ENCODE measurements at regions not wholly inside any gene's neighbourhood (a gene's known extent, or its start where the extent isn't known, plus 50 kb on each side); places are given as distances from the start of the nearest gene placed in this dataset.

DNA sequence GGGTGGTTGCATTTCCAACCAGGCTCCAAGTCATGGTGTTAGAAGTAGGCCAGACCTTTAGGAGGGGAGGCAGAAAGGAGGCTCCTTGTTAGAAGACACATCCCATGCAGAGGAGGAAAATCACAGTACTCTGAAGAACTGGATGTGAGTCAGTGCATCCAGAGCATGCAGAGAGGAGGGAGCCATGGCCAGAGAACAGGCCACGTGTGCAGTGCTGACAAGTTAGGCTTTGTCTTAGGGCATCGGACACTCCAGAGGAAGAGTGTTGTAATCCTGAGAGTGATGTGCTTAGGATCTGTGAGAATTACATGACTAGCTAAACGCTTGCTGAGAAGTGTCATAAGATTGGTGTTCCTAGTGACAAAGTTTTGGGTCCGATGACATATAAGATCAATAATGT is 456.5 kb upstream of the THRB start:
- Histone ChIP-seq H3K27ac (ENCODE audit: low read depth, low read length, poor library complexity, severe bottlenecking) (no peak overlapping the region), H3K9me3 (ENCODE audit: low read length) (no peaks in the 10 kb centered on the region), H3K36me3 (ENCODE audit: insufficient read depth, low read length) (no peaks in the 10 kb centered on the region), H2AFZ (ENCODE audit: low read length) (no peak overlapping the region), H3K4me2 (ENCODE audit: low read length) (no peak overlapping the region), H4K20me1 (ENCODE audit: insufficient read depth, low read length) (no peaks in the 10 kb centered on the region), H3K4me1 (ENCODE audit: insufficient read depth, low read length, poor library complexity, severe bottlenecking) (no peaks in the 10 kb centered on the region), H3K4me3 (ENCODE audit: low read depth, low read length, poor library complexity, severe bottlenecking) (no peak overlapping the region), H3K9me2 (ENCODE audit: insufficient read depth, low read length) (no peaks in the 10 kb centered on the region), H3K79me2 (ENCODE audit: insufficient read depth, low read depth, low read length) (no peaks in the 10 kb centered on the region)
- POLR2A ChIA-PET: interaction anchor here (0.6 to 1.2 kb wide), 2 partner anchors 25 to 208 kb away, joined by 3 to 4 read pairs; no protein-coding TSS in a partner anchor
- intact Hi-C loops (cut with micrococcal nuclease; ENCODE audit: unreplicated experiment): no loop called here
- DNase-seq (ENCODE audit: low spot score): no peak
- BruUV-seq (replicated peaks): no TSS peak
- TF ChIP-seq, protein P1, sequence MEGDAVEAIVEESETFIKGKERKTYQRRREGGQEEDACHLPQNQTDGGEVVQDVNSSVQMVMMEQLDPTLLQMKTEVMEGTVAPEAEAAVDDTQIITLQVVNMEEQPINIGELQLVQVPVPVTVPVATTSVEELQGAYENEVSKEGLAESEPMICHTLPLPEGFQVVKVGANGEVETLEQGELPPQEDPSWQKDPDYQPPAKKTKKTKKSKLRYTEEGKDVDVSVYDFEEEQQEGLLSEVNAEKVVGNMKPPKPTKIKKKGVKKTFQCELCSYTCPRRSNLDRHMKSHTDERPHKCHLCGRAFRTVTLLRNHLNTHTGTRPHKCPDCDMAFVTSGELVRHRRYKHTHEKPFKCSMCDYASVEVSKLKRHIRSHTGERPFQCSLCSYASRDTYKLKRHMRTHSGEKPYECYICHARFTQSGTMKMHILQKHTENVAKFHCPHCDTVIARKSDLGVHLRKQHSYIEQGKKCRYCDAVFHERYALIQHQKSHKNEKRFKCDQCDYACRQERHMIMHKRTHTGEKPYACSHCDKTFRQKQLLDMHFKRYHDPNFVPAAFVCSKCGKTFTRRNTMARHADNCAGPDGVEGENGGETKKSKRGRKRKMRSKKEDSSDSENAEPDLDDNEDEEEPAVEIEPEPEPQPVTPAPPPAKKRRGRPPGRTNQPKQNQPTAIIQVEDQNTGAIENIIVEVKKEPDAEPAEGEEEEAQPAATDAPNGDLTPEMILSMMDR (conservative IDR thresholded peaks at IDR 0.05; ENCODE audit: low read length): no peak
- TF ChIP-seq EZH2phosphoT487 (IDR thresholded peaks at IDR 0.05; ENCODE audit: borderline replicate concordance, low read depth, low read length): no peak
- CTCF ChIA-PET (ENCODE audit: unreplicated experiment): no interaction called here

DNA sequence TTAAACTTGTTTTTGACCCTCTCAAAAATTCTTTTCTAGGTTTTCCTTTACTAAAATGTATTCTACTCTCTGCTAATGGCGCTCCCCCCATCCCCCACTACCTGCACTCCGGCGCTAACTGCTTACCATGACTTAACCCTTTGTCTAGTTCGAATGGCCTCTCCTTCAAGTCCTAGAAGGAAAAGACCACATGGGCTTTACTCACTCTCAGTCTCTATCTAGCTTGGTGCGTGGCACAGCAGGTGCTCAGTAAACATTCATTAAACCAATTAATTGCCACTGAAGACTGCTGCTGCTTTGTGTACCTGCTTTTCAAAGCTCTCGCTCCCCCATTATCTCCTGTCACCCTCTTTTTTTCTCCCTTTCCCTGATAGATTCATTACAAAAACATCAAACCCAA is 457.7 kb upstream of the THRB start:
- no peak for DNase-seq (ENCODE audit: low spot score)
- H3K4me1 ChIP-seq (ENCODE audit: insufficient read depth, low read length, poor library complexity, severe bottlenecking): no peaks in the 10 kb centered on the region
- H3K9me3 ChIP-seq (ENCODE audit: low read length): no peaks in the 10 kb centered on the region
- BruUV-seq (replicated peaks): no TSS peak
- TF ChIP-seq EZH2phosphoT487 (IDR thresholded peaks at IDR 0.05; ENCODE audit: borderline replicate concordance, low read depth, low read length): no peak
- TF ChIP-seq, protein P1 (conservative IDR thresholded peaks at IDR 0.05; ENCODE audit: low read length): no peak
- POLR2A ChIA-PET: interaction anchor here (0.6 to 1.1 kb wide), 2 partner anchors 65 to 74 kb away, joined by 3 read pairs; no protein-coding TSS in a partner anchor
- H3K4me2 ChIP-seq (ENCODE audit: low read length): no peak overlapping the region
- H3K9me2 ChIP-seq (ENCODE audit: insufficient read depth, low read length): no peaks in the 10 kb centered on the region
- no peak overlapping the region for H2AFZ ChIP-seq (ENCODE audit: low read length)
- H3K79me2 ChIP-seq (ENCODE audit: insufficient read depth, low read depth, low read length): no peaks in the 10 kb centered on the region
- no peaks in the 10 kb centered on the region for H4K20me1 ChIP-seq (ENCODE audit: insufficient read depth, low read length)
- CTCF ChIA-PET (ENCODE audit: unreplicated experiment): no interaction called here
- no peaks in the 10 kb centered on the region for H3K36me3 ChIP-seq (ENCODE audit: insufficient read depth, low read length)
- no peak overlapping the region for H3K4me3 ChIP-seq (ENCODE audit: low read depth, low read length, poor library complexity, severe bottlenecking)
- intact Hi-C loops (cut with micrococcal nuclease; ENCODE audit: unreplicated experiment): no loop called here
- H3K27ac ChIP-seq (ENCODE audit: low read depth, low read length, poor library complexity, severe bottlenecking): no peak overlapping the region

- Histone ChIP-seq H3K4me2 (ENCODE audit: low read length) (no peak overlapping the region), H3K27ac (ENCODE audit: low read depth, low read length, poor library complexity, severe bottlenecking) (no peak overlapping the region), H4K20me1 (ENCODE audit: insufficient read depth, low read length) (no peaks in the 10 kb centered on the region), H2AFZ (ENCODE audit: low read length) (no peak overlapping the region), H3K9me2 (ENCODE audit: insufficient read depth, low read length) (no peaks in the 10 kb centered on the region), H3K36me3 (ENCODE audit: insufficient read depth, low read length) (no peaks in the 10 kb centered on the region), H3K9me3 (ENCODE audit: low read length) (no peaks in the 10 kb centered on the region), H3K4me1 (ENCODE audit: insufficient read depth, low read length, poor library complexity, severe bottlenecking) (no peaks in the 10 kb centered on the region), H3K79me2 (ENCODE audit: insufficient read depth, low read depth, low read length) (no peaks in the 10 kb centered on the region), H3K4me3 (ENCODE audit: low read depth, low read length, poor library complexity, severe bottlenecking) (no peak overlapping the region)
- CTCF ChIA-PET (ENCODE audit: unreplicated experiment): no interaction called here
- intact Hi-C loops (cut with micrococcal nuclease; ENCODE audit: unreplicated experiment): no loop called here
- no peak for DNase-seq (ENCODE audit: low spot score)
- BruUV-seq (replicated peaks): no TSS peak
- TF ChIP-seq, protein P1 (conservative IDR thresholded peaks at IDR 0.05; ENCODE audit: low read length): no peak
- no peak for TF ChIP-seq EZH2phosphoT487 (IDR thresholded peaks at IDR 0.05; ENCODE audit: borderline replicate concordance, low read depth, low read length)
- POLR2A ChIA-PET: interaction anchor here (1.1 kb wide), 1 partner anchor 74 kb away, joined by 3 read pairs; no protein-coding TSS in a partner anchor
Measured at GRCh38 chr3:24953060-24953771, 458.6 kb upstream of the THRB start.

Data from OCI-LY7 (cell line).